ENCODE measurements at regions not wholly inside any gene's neighbourhood (a gene's known extent, or its start where the extent isn't known, plus 50 kb on each side); places are given as distances from the start of the nearest gene placed in this dataset.
"Not testable (repeated sequence)": the region's sequence is repeated elsewhere in the genome, so short reads cannot be mapped to it uniquely, and the experiment has no call there.

GRCh38 chr22:22754961-22755777, 110.8 kb downstream of the GGTLC2 start:
- Histone ChIP-seq H3K4me1 (ENCODE audit: control insufficient read depth, insufficient read depth, low read length) (peaks cover 7% of the 10 kb centered on the region), H3K4me3 (ENCODE audit: low read length) (no peak overlapping the region), H3K27me3 (ENCODE audit: control insufficient read depth, insufficient read depth, low read length) (peaks cover 25% of the 10 kb centered on the region), H3K9ac (ENCODE audit: low read depth, low read length) (no peak overlapping the region), H3K36me3 (ENCODE audit: insufficient read depth, low read length) (no peaks in the 10 kb centered on the region), H3K4me2 (ENCODE audit: low read length) (no peak overlapping the region), H3K9me3 (replicated peaks; ENCODE audit: low read length) (no peaks in the 10 kb centered on the region)

GRCh38 chr22:22755778-22756100, 111.3 kb downstream of the GGTLC2 start:
- peaks cover 25% of the 10 kb centered on the region for H3K27me3 ChIP-seq (ENCODE audit: control insufficient read depth, insufficient read depth, low read length)
- no peak overlapping the region for H3K4me3 ChIP-seq (ENCODE audit: low read length)
- no peak overlapping the region for H3K4me2 ChIP-seq (ENCODE audit: low read length)
- no peak overlapping the region for H3K9ac ChIP-seq (ENCODE audit: low read depth, low read length)
- no peaks in the 10 kb centered on the region for H3K36me3 ChIP-seq (ENCODE audit: insufficient read depth, low read length)
- peaks cover 7% of the 10 kb centered on the region for H3K4me1 ChIP-seq (ENCODE audit: control insufficient read depth, insufficient read depth, low read length)
- H3K9me3 ChIP-seq (replicated peaks; ENCODE audit: low read length) = no peaks in the 10 kb centered on the region

- Histone ChIP-seq H3K9me3 (replicated peaks; ENCODE audit: low read length) (no peaks in the 10 kb centered on the region), H3K27me3 (ENCODE audit: control insufficient read depth, insufficient read depth, low read length) (peaks cover 25% of the 10 kb centered on the region), H3K4me2 (ENCODE audit: low read length) (no peak overlapping the region), H3K4me1 (ENCODE audit: control insufficient read depth, insufficient read depth, low read length) (peaks cover 7% of the 10 kb centered on the region), H3K4me3 (ENCODE audit: low read length) (no peak overlapping the region), H3K36me3 (ENCODE audit: insufficient read depth, low read length) (no peaks in the 10 kb centered on the region), H3K9ac (ENCODE audit: low read depth, low read length) (no peak overlapping the region)
Observed at GRCh38 chr22:22756109-22756508, 111.7 kb downstream of the GGTLC2 start.

- not testable (repeated sequence) for H3K4me2 ChIP-seq (ENCODE audit: low read length); H3K4me1 ChIP-seq (ENCODE audit: control insufficient read depth, insufficient read depth, low read length); H3K4me3 ChIP-seq (ENCODE audit: low read length); H3K9me3 ChIP-seq (replicated peaks; ENCODE audit: low read length); H3K9ac ChIP-seq (ENCODE audit: low read depth, low read length); H3K36me3 ChIP-seq (ENCODE audit: insufficient read depth, low read length)
- peaks cover 25% of the 10 kb centered on the region for H3K27me3 ChIP-seq (ENCODE audit: control insufficient read depth, insufficient read depth, low read length)
Observed at GRCh38 chr22:22756551-22757201, 112.3 kb downstream of the GGTLC2 start.

- not testable (repeated sequence) for H3K9ac ChIP-seq (ENCODE audit: low read depth, low read length); H3K4me1 ChIP-seq (ENCODE audit: control insufficient read depth, insufficient read depth, low read length); H3K36me3 ChIP-seq (ENCODE audit: insufficient read depth, low read length); H3K4me2 ChIP-seq (ENCODE audit: low read length); H3K9me3 ChIP-seq (replicated peaks; ENCODE audit: low read length); H3K4me3 ChIP-seq (ENCODE audit: low read length)
- peaks cover 26% of the 10 kb centered on the region for H3K27me3 ChIP-seq (ENCODE audit: control insufficient read depth, insufficient read depth, low read length)
Observed at GRCh38 chr22:22758101-22758807, 113.8 kb downstream of the GGTLC2 start.

- Histone ChIP-seq H3K4me1 (ENCODE audit: control insufficient read depth, insufficient read depth, low read length) (no peaks in the 10 kb centered on the region), H3K27me3 (ENCODE audit: control insufficient read depth, insufficient read depth, low read length) (peaks cover 31% of the 10 kb centered on the region), H3K9me3 (replicated peaks; ENCODE audit: low read length) (no peaks in the 10 kb centered on the region), H3K9ac (ENCODE audit: low read depth, low read length) (no peak overlapping the region), H3K4me3 (ENCODE audit: low read length) (no peak overlapping the region), H3K4me2 (ENCODE audit: low read length) (no peak overlapping the region), H3K36me3 (ENCODE audit: insufficient read depth, low read length) (no peaks in the 10 kb centered on the region)
Observed at GRCh38 chr22:22759371-22759770, 115.0 kb downstream of the GGTLC2 start.

- Histone ChIP-seq H3K9me3 (replicated peaks; ENCODE audit: low read length) (no peaks in the 10 kb centered on the region), H3K36me3 (ENCODE audit: insufficient read depth, low read length) (no peaks in the 10 kb centered on the region), H3K4me2 (ENCODE audit: low read length) (no peak overlapping the region), H3K27me3 (ENCODE audit: control insufficient read depth, insufficient read depth, low read length) (peaks cover 33% of the 10 kb centered on the region), H3K4me3 (ENCODE audit: low read length) (no peak overlapping the region), H3K9ac (ENCODE audit: low read depth, low read length) (no peak overlapping the region), H3K4me1 (ENCODE audit: control insufficient read depth, insufficient read depth, low read length) (no peaks in the 10 kb centered on the region)
Observed at GRCh38 chr22:22759889-22760546, 115.6 kb downstream of the GGTLC2 start.

- Histone ChIP-seq H3K36me3 (ENCODE audit: insufficient read depth, low read length) (no peaks in the 10 kb centered on the region), H3K9me3 (replicated peaks; ENCODE audit: low read length) (no peaks in the 10 kb centered on the region), H3K4me1 (ENCODE audit: control insufficient read depth, insufficient read depth, low read length) (no peaks in the 10 kb centered on the region), H3K4me2 (ENCODE audit: low read length) (no peak overlapping the region), H3K27me3 (ENCODE audit: control insufficient read depth, insufficient read depth, low read length) (peaks cover 28% of the 10 kb centered on the region), H3K9ac (ENCODE audit: low read depth, low read length) (no peak overlapping the region), H3K4me3 (ENCODE audit: low read length) (no peak overlapping the region)
Observed at GRCh38 chr22:22761606-22761962, 117.2 kb downstream of the GGTLC2 start.

GRCh38 chr22:22761963-22762772, 117.8 kb downstream of the GGTLC2 start:
- peaks cover 29% of the 10 kb centered on the region for H3K27me3 ChIP-seq (ENCODE audit: control insufficient read depth, insufficient read depth, low read length)
- H3K9me3 ChIP-seq (replicated peaks; ENCODE audit: low read length) = no peaks in the 10 kb centered on the region
- H3K9ac ChIP-seq (ENCODE audit: low read depth, low read length) = no peak overlapping the region
- H3K36me3 ChIP-seq (ENCODE audit: insufficient read depth, low read length) = no peaks in the 10 kb centered on the region
- H3K4me3 ChIP-seq (ENCODE audit: low read length) = no peak overlapping the region
- no peak overlapping the region for H3K4me2 ChIP-seq (ENCODE audit: low read length)
- no peaks in the 10 kb centered on the region for H3K4me1 ChIP-seq (ENCODE audit: control insufficient read depth, insufficient read depth, low read length)

GRCh38 chr22:22763512-22763911, 119.1 kb downstream of the GGTLC2 start:
- Histone ChIP-seq H3K27me3 (ENCODE audit: control insufficient read depth, insufficient read depth, low read length) (peaks cover 43% of the 10 kb centered on the region), H3K4me2 (ENCODE audit: low read length) (no peak overlapping the region)

GRCh38 chr22:22764085-22764484, 119.7 kb downstream of the GGTLC2 start:
- H3K4me1 ChIP-seq (ENCODE audit: control insufficient read depth, insufficient read depth, low read length) = no peaks in the 10 kb centered on the region
- no peaks in the 10 kb centered on the region for H3K9me3 ChIP-seq (replicated peaks; ENCODE audit: low read length)
- no peaks in the 10 kb centered on the region for H3K36me3 ChIP-seq (ENCODE audit: insufficient read depth, low read length)
- peaks cover 49% of the 10 kb centered on the region for H3K27me3 ChIP-seq (ENCODE audit: control insufficient read depth, insufficient read depth, low read length)
- no peak overlapping the region for H3K4me2 ChIP-seq (ENCODE audit: low read length)
- H3K9ac ChIP-seq (ENCODE audit: low read depth, low read length) = no peak overlapping the region
- no peak overlapping the region for H3K4me3 ChIP-seq (ENCODE audit: low read length)

More at GRCh38 chr22:22763512-22763911, 119.1 kb downstream of the GGTLC2 start:
- H3K4me1 ChIP-seq (ENCODE audit: control insufficient read depth, insufficient read depth, low read length) = no peaks in the 10 kb centered on the region
- H3K9me3 ChIP-seq (replicated peaks; ENCODE audit: low read length) = no peaks in the 10 kb centered on the region
- H3K36me3 ChIP-seq (ENCODE audit: insufficient read depth, low read length) = no peaks in the 10 kb centered on the region
- H3K9ac ChIP-seq (ENCODE audit: low read depth, low read length) = no peak overlapping the region
- H3K4me3 ChIP-seq (ENCODE audit: low read length) = no peak overlapping the region

Data from skeletal muscle satellite cell (primary cell).